Gastrocnemius medialis (tissue), 4 donors: ENCODE measurements at regions not wholly inside any gene's neighbourhood (a gene's known extent, or its start where the extent isn't known, plus 50 kb on each side); places are given as distances from the start of the nearest gene placed in this dataset.

Experiments used
- ATAC-seq, 2 donors: fragments of 150-250 bp; one replicate each; pipeline ENCODE4 v1.9.1; 2016
- DNase-seq, 2 donors: peaks; one replicate each; pipeline ENCODE4 v3.0.0-alpha.2; 2019
- H3K27ac ChIP-seq, 4 donors: fragments of 200-600 bp; sonication (generic); 1 replicate in 1 of 4; 2 replicates in 3 of 4; pipeline ENCODE4 v1.5.1; 2016 to 2018; ENCODE audit warnings: mild to moderate bottlenecking in 2 of 4, moderate library complexity in 1 of 4
- H3K27me3 ChIP-seq, 3 donors: fragments of 200-600 bp; sonication (generic) in 2 of 3; 1 replicate in 1 of 3; 2 replicates in 2 of 3; pipeline versions ENCODE4 v1.5.1 to v1.6.0; 2016 to 2019; ENCODE audit warnings: mild to moderate bottlenecking in 1 of 3, moderate library complexity in 1 of 3
- H3K36me3 ChIP-seq, 2 donors: fragments of 200-600 bp; sonication (generic) in 1 of 2; one replicate each; pipeline ENCODE4 v1.5.1; 2017 to 2018
- H3K4me1 ChIP-seq, 2 donors: fragments of 200-600 bp; sonication (generic) in 1 of 2; one replicate each; pipeline ENCODE4 v1.5.1; 2016 to 2017; ENCODE audit warnings: mild to moderate bottlenecking in 2 of 2
- H3K4me3 ChIP-seq, 4 donors: fragments of 200-600 bp; sonication (generic) in 3 of 4; 1 replicate in 1 of 4; 2 replicates in 3 of 4; pipeline ENCODE4 v1.5.1; 2016 to 2019; ENCODE audit warnings: mild to moderate bottlenecking in 2 of 4
- H3K9me3 ChIP-seq, 3 donors: fragments of 200-600 bp; sonication (generic) in 2 of 3; 1 replicate in 1 of 3; 2 replicates in 2 of 3; pipeline ENCODE4 v1.5.1; 2016 to 2019
- CTCF ChIP-seq, 5 experiments: fragments of 450-650 bp in 3 of 5; fragments of 200-600 bp in 2 of 5; sonication (generic) in 2 of 5; IDR thresholded peaks in 4 of 5; conservative IDR thresholded peaks in 1 of 5; 1 replicate in 4 of 5; 2 replicates in 1 of 5; pipeline ENCODE4 v1.5.1; 2016 to 2019; ENCODE audit warnings: antibody characterized with exemption in 5 of 5, mild to moderate bottlenecking in 3 of 5, moderate library complexity in 3 of 5
- POLR2A ChIP-seq, 2 donors: fragments of 450-650 bp; IDR thresholded peaks; one replicate each; pipeline ENCODE4 v1.6.1; 2017; ENCODE audit warnings: antibody characterized with exemption in 2 of 2, mild to moderate bottlenecking in 2 of 2, moderate library complexity in 2 of 2
- in situ Hi-C, 4 donors: fragments of 200-750 bp; cut with MboI; loops; one replicate each; pipeline versions ENCODE4 v1.15.0 to v1.8.0; 2017; ENCODE audit warnings: low sequenced_read_pairs in 4 of 4
- intact Hi-C: fragments of 100-400 bp; cut with DNase I; formaldehyde crosslinking; loops from one replicate; pipeline ENCODE4 v1.15.1; 2023; ENCODE audit warnings: low total_unique reads

- Histone ChIP-seq H3K27ac (no peak overlapping the region), H3K4me3 (no peak overlapping the region), H3K4me1 (no peaks in the 10 kb centered on the region), H3K36me3 (no peaks in the 10 kb centered on the region), H3K9me3 (no peaks in the 10 kb centered on the region), H3K27me3 (no peaks in the 10 kb centered on the region)
- in situ Hi-C loops, result no loop called here
- DNase-seq, result no peak
- no peak for ATAC-seq
- intact Hi-C loops, result no loop called here
- TF ChIP-seq POLR2A (IDR thresholded peaks at IDR 0.05) (no peak), CTCF (IDR thresholded peaks at IDR 0.05 in 4 of 5, conservative IDR thresholded peaks at IDR 0.05 in 1 of 5) (no peak)
Measured at GRCh38 chr14:88064841-88065240, 59.9 kb downstream of the GPR65 start.

- H3K4me1 ChIP-seq, result no peaks in the 10 kb centered on the region
- DNase-seq, result no peak
- no peak for ATAC-seq
- in situ Hi-C loops, result no loop called here
- H3K9me3 ChIP-seq, result no peaks in the 10 kb centered on the region
- intact Hi-C loops, result no loop called here
- no peaks in the 10 kb centered on the region for H3K27me3 ChIP-seq
- no peak overlapping the region for H3K4me3 ChIP-seq
- H3K36me3 ChIP-seq, result no peaks in the 10 kb centered on the region
- TF ChIP-seq CTCF (IDR thresholded peaks at IDR 0.05 in 4 of 5, conservative IDR thresholded peaks at IDR 0.05 in 1 of 5) (no peak), POLR2A (IDR thresholded peaks at IDR 0.05) (no peak)
- H3K27ac ChIP-seq, result no peak overlapping the region
Measured at GRCh38 chr14:88069677-88070076, 64.7 kb downstream of the GPR65 start.

- Histone ChIP-seq H3K4me3 (no peak overlapping the region), H3K9me3 (no peaks in the 10 kb centered on the region), H3K36me3 (no peaks in the 10 kb centered on the region), H3K27me3 (no peaks in the 10 kb centered on the region), H3K27ac (no peak overlapping the region), H3K4me1 (no peaks in the 10 kb centered on the region)
- no peak for DNase-seq
- intact Hi-C loops (no loop called here), in situ Hi-C loops (no loop called here)
- ATAC-seq, result no peak
- no peak for TF ChIP-seq POLR2A (IDR thresholded peaks at IDR 0.05)
- TF ChIP-seq CTCF (IDR thresholded peaks at IDR 0.05 in 4 of 5, conservative IDR thresholded peaks at IDR 0.05 in 1 of 5), result no peak
Measured at GRCh38 chr14:88075269-88075981, 70.5 kb downstream of the GPR65 start.

GRCh38 chr14:88078525-88078924 is 73.6 kb downstream of the GPR65 start:
- no peaks in the 10 kb centered on the region for H3K4me1 ChIP-seq
- H3K36me3 ChIP-seq, result no peaks in the 10 kb centered on the region
- no peaks in the 10 kb centered on the region for H3K27me3 ChIP-seq
- in situ Hi-C loops, result no loop called here
- intact Hi-C loops, result no loop called here
- no peak overlapping the region for H3K27ac ChIP-seq
- DNase-seq, result no peak
- H3K4me3 ChIP-seq, result no peak overlapping the region
- TF ChIP-seq POLR2A (IDR thresholded peaks at IDR 0.05) (no peak), CTCF (IDR thresholded peaks at IDR 0.05 in 4 of 5, conservative IDR thresholded peaks at IDR 0.05 in 1 of 5) (no peak)
- ATAC-seq, result no peak
- H3K9me3 ChIP-seq, result no peaks in the 10 kb centered on the region

- in situ Hi-C loops (no loop called here), intact Hi-C loops (no loop called here)
- TF ChIP-seq CTCF (IDR thresholded peaks at IDR 0.05 in 4 of 5, conservative IDR thresholded peaks at IDR 0.05 in 1 of 5) (no peak), POLR2A (IDR thresholded peaks at IDR 0.05) (no peak)
- H3K4me3 ChIP-seq, result no peak overlapping the region
- H3K27ac ChIP-seq, result no peak overlapping the region
- H3K4me1 ChIP-seq, result no peaks in the 10 kb centered on the region
- DNase-seq (no peak), ATAC-seq (no peak)
- H3K27me3 ChIP-seq, result no peaks in the 10 kb centered on the region
- no peaks in the 10 kb centered on the region for H3K36me3 ChIP-seq
- H3K9me3 ChIP-seq, result no peaks in the 10 kb centered on the region
Measured at GRCh38 chr14:88079624-88080023, 74.7 kb downstream of the GPR65 start.
